OCI-LY3 (cell line): ENCODE measurements at regions not wholly inside any gene's neighbourhood (a gene's known extent, or its start where the extent isn't known, plus 50 kb on each side); places are given as distances from the start of the nearest gene placed in this dataset.

Experiments
- CTCF ChIP-seq: fragments of 200-600, 300-600 bp; sonication (generic); IDR thresholded peaks from 2 replicates; pipeline ENCODE4 v1.5.1; 2014; ENCODE audit warnings: antibody characterized with exemption, low read length, low read depth
- EZH2phosphoT487 ChIP-seq: fragments of 200-600 bp; shearing (Covaris generic); IDR thresholded peaks from 2 replicates; pipeline ENCODE4 v1.6.1; 2018; ENCODE audit warnings: antibody characterized with exemption, mixed run types, low read depth

GRCh38 chr7:156434706-156435105 is 205.9 kb upstream of the RNF32 start:
- TF ChIP-seq CTCF: no peak
- no peak for TF ChIP-seq EZH2phosphoT487
